Esophagus muscularis mucosa (tissue), 4 donors: ENCODE measurements at regions not wholly inside any gene's neighbourhood (a gene's known extent, or its start where the extent isn't known, plus 50 kb on each side); places are given as distances from the start of the nearest gene placed in this dataset.

Experiments used
- DNase-seq: peaks from one replicate; pipeline ENCODE4 v3.0.0-alpha.2; 2017; ENCODE audit errors: extremely low spot score
- H3K27ac ChIP-seq, 4 donors: fragments of 200-600 bp; sonication (generic); replicated peaks in 1 of 4; 1 replicate in 3 of 4; 2 replicates in 1 of 4; pipeline ENCODE4 v1.5.1; 2016 to 2019; ENCODE audit warnings: mild to moderate bottlenecking in 1 of 4
- H3K27me3 ChIP-seq, 4 donors: fragments of 200-600 bp; sonication (generic); one replicate each; pipeline versions ENCODE4 v1.5.1 to v1.6.0; 2016 to 2019
- H3K36me3 ChIP-seq, 4 donors: fragments of 200-600 bp; sonication (generic); one replicate each; pipeline ENCODE4 v1.5.1; 2016 to 2019
- H3K4me1 ChIP-seq, 4 donors: fragments of 200-600 bp; sonication (generic); one replicate each; pipeline ENCODE4 v1.5.1; 2016 to 2019
- H3K4me3 ChIP-seq, 4 donors: fragments of 200-600 bp; sonication (generic); 1 replicate in 2 of 4; 2 replicates in 2 of 4; pipeline ENCODE4 v1.5.1; 2016 to 2019; ENCODE audit warnings: mild to moderate bottlenecking in 4 of 4, moderate library complexity in 1 of 4
- H3K9me3 ChIP-seq, 4 donors: fragments of 200-600 bp; sonication (generic); 1 replicate in 3 of 4; 2 replicates in 1 of 4; pipeline ENCODE4 v1.5.1; 2016 to 2019
- CTCF ChIP-seq, 3 experiments: fragments of 200-600 bp in 2 of 3; fragments of 450-650 bp in 1 of 3; sonication (generic) in 2 of 3; IDR thresholded peaks; one replicate each; pipeline ENCODE4 v1.5.1; 2017 to 2019; ENCODE audit warnings: antibody characterized with exemption in 3 of 3, mild to moderate bottlenecking in 2 of 3, moderate library complexity in 1 of 3
- EP300 ChIP-seq: sonication (generic); formaldehyde crosslinking; IDR thresholded peaks from one replicate; pipeline ENCODE4 v1.6.1; 2017; ENCODE audit warnings: antibody characterized with exemption
- POLR2A ChIP-seq: fragments of 450-650 bp; IDR thresholded peaks from one replicate; pipeline ENCODE4 v1.6.1; 2017; ENCODE audit warnings: antibody characterized with exemption, moderate library complexity, mild to moderate bottlenecking, low read depth
- POLR2AphosphoS5 ChIP-seq, 2 donors: sonication (generic); formaldehyde crosslinking; IDR thresholded peaks; one replicate each; pipeline ENCODE4 v1.6.1; 2017; ENCODE audit warnings: antibody characterized with exemption in 2 of 2
- WGBS: methylation state at CpG from one replicate; pipeline ENCODE4 v1.1.5; 2018; 5-methylcytosine and 5-hydroxymethylcytosine counted together
- intact Hi-C: fragments of 100-400 bp; cut with DNase I; formaldehyde crosslinking; loops from one replicate; pipeline ENCODE4 v1.15.1; 2023

- TF ChIP-seq POLR2A (no peak), CTCF (IDR thresholded peaks at IDR 0.05) (no peak), EP300 (no peak), POLR2AphosphoS5 (IDR thresholded peaks at IDR 0.05) (no peak)
- WGBS: 68% methylated on average over 4 of the region's 4 CpGs
These were observed 495.9 kb downstream of the SPRY1 start for GRCh38 chr4:123892368-123892976.

GRCh38 chr4:123893011-123893981, 496.7 kb downstream of the SPRY1 start:
- DNase-seq: no peak
- TF ChIP-seq CTCF (IDR thresholded peaks at IDR 0.05) (no peak), POLR2AphosphoS5 (IDR thresholded peaks at IDR 0.05) (peak in 1 of 2 donors; percentile 54)
- intact Hi-C loops: no loop called here
- Histone ChIP-seq H3K27me3 (no peaks in the 10 kb centered on the region), H3K4me1 (peaks cover 21 to 30% (median 25%) of the 10 kb centered on the region in 4 donors), H3K27ac (peak overlapping the region; percentile 32 to 51 (median 42)), H3K9me3 (no peaks in the 10 kb centered on the region), H3K4me3 (no peak overlapping the region), H3K36me3 (no peaks in the 10 kb centered on the region)
- 41% methylated on average over 9 of the region's 9 CpGs for WGBS

More at GRCh38 chr4:123892368-123892976, 495.9 kb downstream of the SPRY1 start:
- no peak overlapping the region for H3K4me3 ChIP-seq
- peak overlapping the region in 2 of 4 donors; percentile 28 to 51 for H3K27ac ChIP-seq
- no peaks in the 10 kb centered on the region for H3K36me3 ChIP-seq
- no peaks in the 10 kb centered on the region for H3K27me3 ChIP-seq
- DNase-seq: no peak
- H3K4me1 ChIP-seq: peaks cover 21 to 30% (median 25%) of the 10 kb centered on the region in 4 donors
- intact Hi-C loops: no loop called here
- H3K9me3 ChIP-seq: no peaks in the 10 kb centered on the region

- Histone ChIP-seq H3K27me3 (no peaks in the 10 kb centered on the region), H3K4me1 (peaks cover 18 to 30% (median 25%) of the 10 kb centered on the region in 4 donors), H3K4me3 (no peak overlapping the region), H3K9me3 (no peaks in the 10 kb centered on the region), H3K27ac (peak overlapping the region in 2 of 4 donors; percentile 18 to 48), H3K36me3 (no peaks in the 10 kb centered on the region)
- intact Hi-C loops: no loop called here
- DNase-seq: no peak
- TF ChIP-seq POLR2A (no peak), POLR2AphosphoS5 (IDR thresholded peaks at IDR 0.05) (peak in 1 of 2 donors; percentile 58), EP300 (no peak), CTCF (IDR thresholded peaks at IDR 0.05) (no peak)
These were observed 500.0 kb downstream of the SPRY1 start for GRCh38 chr4:123896446-123897071.

- DNase-seq: no peak
- Histone ChIP-seq H3K36me3 (no peaks in the 10 kb centered on the region), H3K27me3 (no peaks in the 10 kb centered on the region), H3K4me1 (peaks cover 14 to 17% (median 15%) of the 10 kb centered on the region in 4 donors), H3K27ac (no peak overlapping the region), H3K4me3 (no peak overlapping the region), H3K9me3 (no peaks in the 10 kb centered on the region)
- intact Hi-C loops: no loop called here
- TF ChIP-seq POLR2A (no peak), CTCF (IDR thresholded peaks at IDR 0.05) (no peak), EP300 (no peak), POLR2AphosphoS5 (IDR thresholded peaks at IDR 0.05) (no peak)
- 91% methylated on average over 2 of the region's 2 CpGs for WGBS
These were observed 502.5 kb downstream of the SPRY1 start for GRCh38 chr4:123898946-123899666.
